ENCODE measurements at regions not wholly inside any gene's neighbourhood (a gene's known extent, or its start where the extent isn't known, plus 50 kb on each side); places are given as distances from the start of the nearest gene placed in this dataset.

DNA sequence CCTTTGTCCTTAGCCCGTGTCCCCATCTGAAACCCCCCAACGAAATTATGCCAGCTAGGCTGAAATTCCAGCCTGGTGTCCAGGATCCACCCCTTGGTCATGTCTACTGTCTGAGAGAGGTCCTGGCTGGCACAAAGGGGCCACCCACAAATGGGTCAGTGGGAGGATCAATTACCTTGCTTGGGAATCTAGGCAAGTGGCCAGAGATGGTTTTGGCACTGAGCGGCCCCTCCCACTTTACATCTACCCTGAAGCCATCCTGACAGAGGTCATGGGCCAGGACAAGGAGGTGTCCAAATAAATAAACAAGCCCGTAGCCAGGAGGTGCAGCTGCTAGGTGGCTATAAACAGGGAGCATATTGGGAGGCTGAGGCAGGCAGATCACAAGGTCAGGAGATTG, 311.5 kb downstream of the MN1 start:
- no peak for DNase-seq

DNA sequence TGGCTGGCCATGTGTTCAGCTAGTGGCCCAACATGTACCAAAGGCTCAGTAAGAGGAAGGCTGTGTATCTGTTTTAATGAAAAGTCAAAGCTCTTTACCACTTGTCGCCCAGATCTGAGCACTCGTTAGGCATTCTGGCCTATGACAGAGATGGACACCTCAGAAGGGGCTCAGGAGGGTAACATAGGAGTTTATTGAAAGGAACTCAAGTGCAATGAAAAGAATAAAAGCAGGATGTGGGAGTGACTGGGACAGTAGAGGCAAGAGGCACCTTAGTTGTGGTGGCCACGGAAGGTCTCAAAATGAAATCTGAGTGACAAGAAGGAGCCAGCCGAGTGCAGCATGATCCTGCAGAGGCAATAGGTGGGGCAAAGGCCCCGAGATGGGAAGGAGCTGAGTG, 309.7 kb downstream of the MN1 start:
- DNase-seq = no peak

DNA sequence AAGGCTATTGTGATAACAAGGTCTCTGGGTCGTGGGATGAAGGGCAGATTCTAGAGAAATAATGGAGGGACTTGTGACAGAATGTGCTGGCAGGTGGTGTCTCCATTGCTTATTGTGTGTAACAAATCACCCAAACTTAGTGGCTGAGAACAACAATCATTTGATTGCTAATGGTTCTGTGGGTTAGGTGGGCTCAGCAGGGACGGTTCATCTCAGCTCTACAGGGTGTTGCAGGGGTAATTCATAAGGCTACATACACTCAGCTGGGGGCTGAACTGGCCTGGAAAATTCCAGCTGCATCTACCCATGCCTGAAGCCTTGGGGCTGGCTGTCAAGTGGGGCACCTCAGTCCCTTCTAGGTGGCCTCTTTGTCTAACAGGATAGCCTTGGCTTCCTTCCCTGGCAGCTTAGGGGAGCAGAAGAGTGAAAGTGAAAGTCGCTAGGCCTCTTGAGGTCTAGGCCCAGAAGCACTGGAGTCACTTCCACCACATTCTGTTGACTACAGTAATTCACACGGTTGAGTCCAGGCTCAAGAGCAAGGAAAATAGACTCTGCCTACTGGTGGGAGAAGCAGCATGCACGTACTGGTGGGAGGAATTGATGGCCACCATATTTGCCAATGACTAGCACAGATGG, 308.9 kb downstream of the MN1 start:
- DNase-seq = no peak

DNA sequence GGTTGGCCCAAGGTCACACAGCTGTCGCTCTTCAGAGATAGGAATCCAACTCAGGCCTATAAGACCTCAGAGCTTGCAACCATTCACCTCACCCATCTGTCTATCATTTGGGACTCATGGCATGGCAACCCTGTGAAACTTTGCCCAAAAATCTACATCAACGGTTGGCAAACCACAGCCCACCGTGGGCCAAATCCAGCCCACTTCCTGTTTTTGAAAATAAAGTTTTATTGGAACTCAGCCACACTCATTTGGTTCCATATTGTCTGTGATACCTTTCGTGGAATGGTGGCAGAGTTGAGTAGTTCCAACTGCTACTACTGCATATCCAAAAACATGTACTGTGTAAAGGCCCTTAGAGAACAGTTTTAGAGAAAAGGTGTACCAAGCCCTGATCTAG, 307.8 kb downstream of the MN1 start:
- DNase-seq = no peak

DNA sequence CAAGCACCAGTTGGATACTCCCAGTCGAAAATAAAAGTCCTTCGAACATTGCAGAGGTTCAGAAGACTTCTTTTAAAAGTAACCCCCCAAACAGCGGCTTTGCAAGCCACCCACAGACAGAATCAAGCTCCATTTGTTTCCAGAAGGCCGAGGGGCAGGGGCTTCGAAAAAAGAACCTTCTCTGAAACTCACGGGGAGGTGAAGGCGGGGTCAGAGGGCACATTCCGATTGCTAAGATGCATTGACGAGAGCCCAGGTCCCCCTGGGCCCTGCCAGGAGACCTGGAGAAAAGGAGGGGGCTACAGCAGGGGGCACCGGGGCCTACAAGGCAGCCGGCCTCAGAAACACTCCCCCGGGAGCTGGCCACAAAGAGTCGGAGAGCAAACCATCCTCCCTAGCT, 306.8 kb downstream of the MN1 start:
- no peak for DNase-seq

DNA sequence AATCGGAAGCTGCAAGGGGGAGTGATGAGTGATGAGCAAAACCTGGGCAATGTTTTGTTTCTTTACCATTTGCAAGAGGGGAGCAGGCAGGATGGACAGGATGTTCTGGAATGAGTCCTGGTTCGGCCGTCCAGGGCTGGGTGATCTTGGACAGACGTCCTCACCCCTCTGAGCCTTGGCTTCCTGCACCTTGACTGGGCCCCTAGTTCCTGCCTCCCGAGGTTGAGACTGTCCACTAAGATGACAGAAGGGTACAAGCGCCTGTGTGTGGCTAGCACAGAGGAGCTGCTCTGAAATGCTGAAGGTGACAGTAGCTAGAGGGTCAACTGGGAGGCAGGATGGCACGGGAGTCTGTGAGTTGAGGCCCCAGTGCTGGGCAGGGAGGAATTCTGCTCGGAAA, 306.2 kb downstream of the MN1 start:
- no peak for DNase-seq

DNA sequence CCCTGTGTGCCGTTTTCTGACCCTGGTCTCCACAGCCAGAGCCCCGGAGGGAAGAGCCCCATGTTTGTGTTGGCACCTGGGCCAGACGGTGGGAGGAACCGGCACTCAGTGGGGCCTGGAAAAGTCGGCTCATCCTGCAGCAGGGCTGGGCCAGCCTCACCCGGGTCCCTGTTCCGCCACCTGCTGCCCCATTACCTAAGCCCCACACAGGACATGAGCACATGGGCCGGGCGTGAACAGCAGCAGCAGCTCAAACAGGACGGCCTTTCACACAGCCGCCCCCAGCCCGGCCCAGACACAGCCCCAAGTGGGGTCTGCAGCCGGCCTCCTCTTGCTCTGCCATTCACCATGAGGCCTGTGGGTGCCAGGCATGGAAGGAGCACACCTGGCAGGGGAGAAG, 302.4 kb downstream of the MN1 start:
- DNase-seq = no peak

DNA sequence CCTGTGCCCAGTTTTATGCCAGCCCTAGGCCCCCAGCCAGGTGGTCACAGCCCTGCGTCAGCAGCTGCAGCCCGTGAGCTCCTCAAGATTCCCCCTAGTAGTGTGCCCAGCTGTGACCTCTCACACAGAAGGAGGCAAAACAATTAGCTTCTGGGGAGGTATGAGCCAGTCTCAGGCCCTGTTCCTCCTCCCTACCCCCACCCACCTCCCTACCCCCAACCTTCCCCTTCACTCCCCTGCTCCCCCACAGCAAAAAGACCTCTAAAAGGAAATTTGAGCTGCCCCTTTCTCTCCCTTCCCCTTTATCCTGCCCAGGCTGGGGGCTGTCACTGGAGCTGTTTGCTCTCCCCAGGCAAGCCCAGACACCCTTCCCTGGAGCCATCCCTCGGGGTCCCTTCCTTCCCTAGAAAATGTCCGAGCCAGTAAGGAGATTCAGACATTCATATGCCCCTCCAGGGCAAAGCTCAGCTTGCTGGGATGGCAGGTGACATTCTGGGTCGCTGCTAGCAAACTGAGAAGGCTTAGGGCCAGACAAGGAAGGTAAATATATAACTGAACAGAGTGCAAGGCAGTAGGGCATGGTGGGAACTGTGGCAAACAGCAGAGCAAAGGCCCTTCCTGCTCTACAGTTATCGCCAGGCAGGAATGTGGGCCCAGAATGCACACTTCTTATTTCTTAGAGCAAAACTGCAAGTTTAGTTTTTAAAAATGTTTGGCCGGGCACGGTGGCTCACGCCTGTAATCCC, 300.2 kb downstream of the MN1 start:
- no peak for DNase-seq

DNA sequence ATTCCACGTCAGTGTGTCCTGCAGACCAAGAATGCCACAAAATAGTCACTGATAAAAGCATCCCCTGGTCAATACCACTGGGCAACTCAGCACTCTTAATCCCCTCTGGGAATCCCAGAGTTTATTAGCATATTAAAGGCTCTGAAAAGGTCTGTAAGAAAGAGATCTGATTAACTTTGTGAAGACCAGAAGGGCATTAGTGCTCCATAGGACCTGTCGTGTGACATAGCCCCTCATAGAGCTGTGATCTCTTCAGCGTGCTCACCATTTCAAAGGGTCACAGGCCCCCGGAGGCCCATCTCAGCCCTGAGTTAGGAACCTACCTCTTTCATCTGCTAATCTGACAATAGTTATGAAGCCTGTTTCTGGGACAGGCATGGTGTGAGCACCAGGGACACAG, 299.2 kb downstream of the MN1 start:
- DNase-seq = no peak

DNA sequence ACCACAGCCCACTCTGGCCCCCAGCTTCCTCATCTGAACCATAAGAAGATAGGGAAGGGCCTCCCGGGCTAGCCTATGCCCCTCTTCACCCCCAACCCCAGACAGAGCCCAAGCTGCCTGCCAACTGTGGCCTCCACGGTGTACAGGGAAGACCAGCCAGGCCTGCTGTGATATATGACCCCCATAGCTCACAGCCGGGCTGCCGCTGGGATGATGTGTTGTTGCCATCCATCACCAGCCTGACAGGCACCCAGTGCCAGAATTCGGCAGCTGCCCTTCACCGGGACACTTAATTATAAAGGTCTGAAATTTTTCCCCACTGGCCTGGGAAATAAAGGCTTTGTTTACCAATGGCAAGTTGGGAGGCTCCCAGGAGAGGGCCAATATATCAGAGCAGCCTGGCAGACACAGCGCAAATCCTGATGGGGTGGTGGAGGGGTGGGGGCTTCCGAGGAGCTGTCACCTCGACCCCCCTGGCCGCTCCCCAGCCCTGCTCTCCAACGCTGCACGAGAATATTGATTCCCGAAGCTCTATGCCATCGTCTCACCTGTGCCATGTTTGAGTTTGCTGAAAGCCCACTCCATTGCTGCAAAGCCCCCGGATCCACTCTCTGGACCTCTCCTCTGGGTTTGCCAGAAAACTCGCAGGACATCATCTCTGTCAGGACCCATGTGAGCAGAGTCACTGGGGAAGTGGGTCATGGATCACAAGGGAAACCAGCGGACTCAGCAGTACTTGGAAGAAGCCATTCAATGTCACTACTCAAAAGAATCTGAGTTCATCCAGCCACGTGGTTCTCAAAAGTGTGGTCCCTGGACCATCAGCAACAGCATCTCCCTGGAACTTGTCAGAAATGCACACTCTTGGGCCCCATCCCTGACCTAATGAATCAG, 296.9 kb downstream of the MN1 start:
- DNase-seq = no peak

DNA sequence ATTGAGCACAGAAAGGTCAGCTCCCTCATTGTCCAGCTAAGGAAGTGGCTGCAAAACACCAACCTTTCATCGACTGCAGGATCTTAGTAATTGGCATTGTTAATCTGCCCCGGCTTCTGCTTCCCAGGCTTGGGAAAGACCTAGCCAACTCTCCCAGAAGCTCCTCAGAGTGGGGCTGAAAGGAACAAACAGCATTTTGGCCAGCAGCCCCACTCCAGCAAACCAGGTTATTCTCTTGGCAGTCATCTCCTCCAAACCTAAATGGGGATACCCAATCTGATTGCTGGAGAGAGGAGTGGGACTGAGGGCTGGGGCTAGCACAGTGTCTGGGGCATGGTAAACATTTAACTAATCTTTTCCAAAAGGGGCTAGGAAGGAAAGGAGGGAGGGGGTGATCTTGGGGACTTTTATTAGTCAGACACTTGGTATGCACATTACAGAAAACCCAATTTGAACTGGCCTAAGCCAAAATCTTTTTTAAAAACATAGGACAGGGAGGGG, 294.4 kb downstream of the MN1 start:
- DNase-seq = no peak

DNA sequence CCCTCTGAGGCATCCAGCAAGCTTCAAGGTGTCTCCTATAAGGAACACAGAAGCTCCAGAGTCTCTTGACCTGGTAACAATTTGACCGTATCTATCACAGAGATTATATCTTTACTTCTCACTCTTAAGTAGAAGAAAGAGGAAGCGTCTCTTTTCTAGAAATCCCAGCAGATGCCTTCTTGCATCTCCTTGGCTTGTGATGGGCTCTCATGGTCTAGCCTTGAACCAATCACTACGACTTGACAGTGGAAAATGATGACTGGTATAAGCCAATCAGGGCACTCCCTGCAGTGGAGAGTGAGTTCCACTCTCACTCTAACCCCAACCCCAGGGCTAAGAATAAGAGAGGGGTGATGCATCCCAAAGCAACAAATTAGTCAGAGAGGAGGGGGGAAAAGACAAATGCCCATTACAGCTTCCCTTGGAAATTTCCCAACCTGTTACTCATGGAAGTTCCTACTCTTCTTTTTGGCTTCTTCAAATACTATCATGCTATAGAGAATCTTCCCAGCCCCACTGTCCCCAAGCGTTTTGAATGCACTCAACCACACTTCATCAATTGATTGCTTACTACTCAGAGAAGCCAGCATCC, 293.5 kb downstream of the MN1 start:
- DNase-seq = no peak

DNA sequence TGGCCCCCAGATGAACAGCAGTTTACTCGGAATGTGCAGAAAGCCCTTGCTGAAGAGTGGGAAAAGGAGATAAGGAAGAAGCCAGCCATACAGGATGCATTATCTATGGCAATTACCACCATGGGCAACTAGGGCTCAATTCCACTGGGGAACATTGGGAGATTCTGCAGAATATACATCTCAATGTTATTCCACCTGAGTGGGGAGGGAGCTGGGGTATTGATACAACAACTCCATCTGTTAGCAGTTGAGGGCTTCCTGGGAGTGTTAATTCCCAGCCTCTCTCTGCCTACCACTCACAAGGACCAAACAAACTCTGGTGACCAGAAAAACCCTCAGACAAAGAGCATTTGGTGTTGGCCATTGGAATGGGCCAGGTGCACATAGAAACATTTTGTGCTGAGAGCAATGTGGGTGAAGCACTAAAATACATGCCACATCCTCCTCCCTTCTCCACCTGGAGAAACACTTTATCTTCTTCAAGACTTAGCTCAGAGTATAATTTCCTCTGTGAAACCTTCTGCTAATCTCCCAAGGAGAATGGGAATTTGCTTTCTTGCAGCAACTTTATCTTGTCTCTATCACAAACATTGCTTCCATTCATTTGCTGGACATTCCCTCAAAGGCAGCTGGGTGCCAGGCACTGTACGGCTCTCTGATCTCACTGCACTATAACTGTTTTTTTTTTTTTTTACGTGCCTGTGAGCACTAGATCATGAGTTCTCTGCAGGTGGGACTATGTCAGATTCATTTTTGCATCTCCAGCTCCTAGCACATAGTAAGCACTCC, 292.2 kb downstream of the MN1 start:
- DNase-seq = no peak

DNA sequence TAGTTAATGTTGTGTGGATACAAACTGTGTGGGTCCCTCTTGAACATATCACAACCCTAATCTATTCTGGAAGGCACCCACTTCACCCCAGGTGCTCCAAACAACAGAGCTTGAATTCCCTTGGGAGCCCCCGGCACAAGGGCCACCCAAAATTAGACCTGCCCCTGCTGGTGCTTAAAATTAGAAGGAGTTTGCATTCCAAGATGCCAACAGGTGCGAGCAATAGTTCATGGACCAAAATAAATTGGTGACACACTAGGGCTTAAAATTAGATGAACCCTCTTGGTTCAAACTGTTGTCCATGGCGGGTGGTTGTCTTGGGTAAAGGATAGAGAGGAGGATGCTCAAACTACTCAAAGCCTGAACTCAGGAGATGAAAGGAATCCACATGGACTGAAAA, 291.5 kb downstream of the MN1 start:
- no peak for DNase-seq

DNA sequence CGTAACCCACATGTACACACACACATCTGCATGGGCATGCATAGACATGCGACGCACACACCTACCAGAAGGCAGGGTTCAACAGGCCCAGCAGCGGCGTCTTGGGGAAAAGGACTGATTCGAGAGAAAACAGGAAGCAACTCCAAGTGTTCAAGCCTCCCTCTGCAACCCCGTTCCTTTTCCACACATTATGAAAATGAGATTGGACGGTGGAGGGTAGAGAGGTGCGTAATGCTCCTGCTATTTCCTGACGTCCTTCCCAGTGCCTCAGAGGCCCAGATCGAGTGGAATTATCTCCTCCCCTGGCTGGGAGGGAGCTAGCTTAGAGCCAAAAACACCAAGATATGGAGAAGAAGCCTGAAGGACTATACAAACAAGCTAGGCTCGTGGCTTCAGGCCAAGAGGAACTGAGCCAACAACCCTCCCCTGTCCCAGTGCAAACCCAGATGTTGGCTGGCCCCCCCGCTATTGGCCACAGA, 289.2 kb downstream of the MN1 start:
- no peak for DNase-seq

DNA sequence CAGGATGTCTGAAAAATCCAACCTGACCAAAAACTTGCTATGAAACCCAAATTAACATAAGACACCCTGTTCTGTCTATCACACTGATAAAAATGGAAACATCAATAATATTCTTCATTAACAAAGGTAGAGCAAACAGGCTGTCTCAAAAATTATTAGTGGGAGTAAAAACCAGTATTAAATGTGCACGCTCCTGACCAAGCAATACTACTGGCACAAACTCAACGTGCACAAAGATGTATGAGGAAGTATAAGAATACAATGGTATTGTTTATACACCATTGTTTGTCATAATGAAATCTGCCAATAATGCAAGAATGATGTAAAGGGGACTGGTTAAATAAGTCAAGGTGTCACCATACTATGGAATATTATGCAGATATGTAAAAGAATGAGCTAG, 288.5 kb downstream of the MN1 start:
- no peak for DNase-seq

DNA sequence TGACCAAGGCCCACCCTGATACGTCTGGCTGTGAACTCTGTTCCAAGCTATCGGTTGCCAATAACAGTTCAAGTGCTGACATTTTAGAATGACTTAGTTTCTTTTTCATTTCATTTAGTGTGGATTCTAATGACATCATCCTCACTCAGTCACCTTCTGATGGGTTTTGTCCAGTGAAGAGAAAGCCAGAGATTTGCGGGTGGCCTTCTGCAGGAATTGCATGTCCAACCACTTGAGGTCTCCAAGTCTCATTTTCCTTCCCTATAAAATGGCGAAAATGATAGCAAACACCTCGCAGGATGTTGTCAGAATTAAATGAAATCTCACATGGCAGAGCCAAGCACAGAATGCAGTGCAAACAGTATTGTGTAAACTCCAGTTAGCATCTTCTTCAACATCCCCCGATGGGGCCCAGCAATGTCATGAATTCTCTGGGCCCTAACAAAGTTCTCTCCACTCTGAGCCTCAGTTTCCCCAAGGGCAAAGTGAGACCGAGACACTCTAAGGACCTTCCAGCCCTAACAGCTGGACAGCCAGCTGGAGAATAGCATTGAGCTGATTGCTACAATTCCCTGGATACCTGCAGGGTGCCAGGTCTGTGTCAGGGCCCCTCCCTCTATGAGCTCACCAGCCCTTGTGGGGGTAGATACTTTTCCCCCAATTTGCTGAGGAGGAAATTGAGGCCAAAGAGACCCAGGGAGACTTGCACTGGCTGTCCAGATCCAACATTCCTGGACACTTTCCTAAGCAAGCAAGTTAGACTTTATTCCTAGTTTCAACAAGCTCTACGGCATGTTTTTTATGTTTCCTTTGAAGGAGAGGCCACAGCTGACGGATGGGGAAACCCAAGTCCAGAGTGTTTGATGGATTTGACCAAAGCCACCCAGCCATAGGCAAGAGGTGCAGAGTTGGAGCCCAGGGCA, 286.7 kb downstream of the MN1 start:
- DNase-seq = no peak

DNA sequence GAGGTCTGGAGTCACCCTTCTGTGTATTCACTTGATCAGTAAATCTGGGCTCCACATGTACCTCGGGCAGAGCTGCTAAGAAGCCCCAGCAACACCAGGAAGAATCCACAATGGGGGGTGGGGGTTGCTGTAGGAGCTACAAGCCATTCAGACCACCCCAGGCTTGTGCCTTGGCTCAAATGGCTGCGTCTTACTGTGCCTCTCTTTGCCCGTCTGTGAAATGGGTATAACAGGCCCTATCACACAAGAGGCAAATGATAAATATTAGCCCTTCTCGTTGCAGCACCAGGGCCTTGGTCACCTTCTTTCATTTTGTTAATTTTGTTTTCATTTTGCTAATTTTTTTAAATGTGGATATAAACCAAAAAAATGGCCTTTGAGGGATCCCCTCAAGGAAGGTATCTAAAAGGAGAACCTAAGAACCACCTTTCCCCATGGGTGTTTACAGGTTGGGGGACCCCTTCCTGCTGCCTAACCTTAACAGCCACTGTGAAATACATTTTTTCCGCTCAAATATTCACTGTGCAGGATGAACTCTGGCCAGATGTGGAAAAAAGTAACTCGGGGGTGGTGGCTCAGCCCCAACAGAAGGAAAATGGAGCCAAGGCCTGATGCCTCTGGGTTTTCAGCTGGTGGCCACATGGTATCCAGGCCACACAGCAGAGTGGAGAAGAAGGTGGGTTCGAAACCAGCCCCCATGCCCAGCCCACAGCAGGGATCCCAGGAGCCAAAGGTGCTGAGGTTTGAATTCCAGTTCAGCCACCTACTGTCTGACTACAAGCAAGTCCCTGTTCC, 284.0 kb downstream of the MN1 start:
- no peak for DNase-seq

DNA sequence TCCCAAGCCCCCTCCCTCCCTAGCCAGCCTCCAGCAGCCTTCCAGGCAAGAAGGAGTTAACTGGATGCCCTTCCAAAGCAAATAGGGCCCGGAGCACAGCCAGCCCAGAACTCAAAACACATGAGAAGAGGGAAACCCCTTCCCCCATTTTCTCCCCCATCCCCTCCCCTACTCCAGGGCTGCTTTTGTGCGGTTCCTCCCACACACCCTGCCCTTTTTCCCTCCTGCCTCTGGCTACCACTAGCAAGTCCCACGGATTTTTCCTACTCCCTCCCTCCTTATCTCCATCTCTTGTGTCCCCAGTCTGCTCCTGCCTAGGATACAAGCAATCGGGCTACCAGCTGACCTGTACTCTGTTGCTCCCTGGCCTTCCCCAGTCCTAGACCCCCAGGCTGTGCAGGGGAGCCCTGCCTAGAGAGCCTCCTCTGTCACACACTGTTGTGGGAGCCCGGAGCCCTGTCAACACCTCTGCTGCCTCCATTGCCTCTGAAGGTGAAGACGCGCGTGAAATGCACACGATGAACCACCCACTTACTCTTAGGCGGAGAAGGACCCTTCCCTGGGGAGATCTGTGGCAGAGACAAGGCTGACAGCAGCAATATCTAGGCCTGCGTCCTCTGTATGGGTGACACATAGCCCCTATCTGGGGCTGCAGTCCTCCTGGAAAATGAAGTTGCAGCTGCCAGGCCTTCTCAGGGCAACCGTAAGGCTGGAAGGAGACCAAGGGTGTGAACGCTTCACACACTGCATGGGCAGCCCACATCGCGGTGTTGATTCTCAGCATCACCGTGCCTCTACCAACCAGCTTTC, 282.8 kb downstream of the MN1 start:
- DNase-seq = no peak

Measured in activated CD4-positive, alpha-beta T cell treated with anti-CD3 and anti-CD28 coated beads, Interleukin-2, Interleukin-6, amounts not matched to agents 100 ng/mL and 50 ng/mL, durations not matched to agents 16 hours and 8 hours (primary cell).